HEK293T (cell line): ENCODE measurements at regions not wholly inside any gene's neighbourhood (a gene's known extent, or its start where the extent isn't known, plus 50 kb on each side); places are given as distances from the start of the nearest gene placed in this dataset.

Experiments
- CTCF ChIA-PET: fragments of 350-600 bp; formaldehyde crosslinking; extraction: SDS; loops from one replicate; lab custom pipeline; 2021; ENCODE audit warnings: antibody characterized with exemption, inconsistent platforms; lab: Yijun Ruan, JAX
- POLR2A ChIA-PET: fragments of 350-600 bp; formaldehyde crosslinking; extraction: SDS; loops from one replicate; lab custom pipeline; 2020; ENCODE audit warnings: antibody characterized with exemption, inconsistent platforms; lab: Yijun Ruan, JAX
- DNase-seq: peaks from one replicate; pipeline ENCODE4 v3.0.0; 2012; ENCODE audit warnings: mixed read lengths; ENCODE audit errors: extremely low spot score
- ARNT ChIP-seq: fragments of 450-650 bp; IDR thresholded peaks from 2 replicates; pipeline ENCODE4 v1.6.1; 2017; ENCODE audit warnings: mild to moderate bottlenecking
- BHLHE40 ChIP-seq: fragments of 450-650 bp; IDR thresholded peaks from 2 replicates; pipeline ENCODE4 v1.6.1; 2016; ENCODE audit warnings: mild to moderate bottlenecking, moderate library complexity, borderline replicate concordance
- CTBP1 ChIP-seq: fragments of 450-650 bp; IDR thresholded peaks from 2 replicates; pipeline ENCODE4 v1.6.1; 2016; ENCODE audit warnings: borderline replicate concordance
- ELF4 ChIP-seq: fragments of 450-650 bp; IDR thresholded peaks from 2 replicates; pipeline ENCODE4 v1.6.1; 2017; ENCODE audit warnings: antibody characterized with exemption
- FOXA1 ChIP-seq: fragments of 450-650 bp; IDR thresholded peaks from 2 replicates; pipeline ENCODE4 v1.6.1; 2016; ENCODE audit warnings: mild to moderate bottlenecking
- FOXK2 ChIP-seq: fragments of 450-650 bp; IDR thresholded peaks from 2 replicates; pipeline ENCODE4 v1.6.1; 2016; ENCODE audit warnings: mild to moderate bottlenecking
- FOXM1 ChIP-seq: fragments of 450-650 bp; IDR thresholded peaks from 2 replicates; pipeline ENCODE4 v1.6.1; 2017; ENCODE audit warnings: mild to moderate bottlenecking, borderline replicate concordance
- HDGF ChIP-seq: fragments of 450-650 bp; IDR thresholded peaks from 2 replicates; pipeline ENCODE4 v1.6.1; 2017; ENCODE audit warnings: antibody characterized with exemption, borderline replicate concordance
- L3MBTL2 ChIP-seq: fragments of 450-650 bp; conservative IDR thresholded peaks from 2 replicates; pipeline ENCODE4 v1.6.1; 2016; ENCODE audit warnings: mild to moderate bottlenecking
- LEF1 ChIP-seq: fragments of 450-650 bp; IDR thresholded peaks from 2 replicates; pipeline ENCODE4 v1.6.1; 2017; ENCODE audit warnings: mild to moderate bottlenecking, borderline replicate concordance
- NFRKB ChIP-seq: fragments of 450-650 bp; IDR thresholded peaks from 2 replicates; pipeline ENCODE4 v1.6.1; 2016; ENCODE audit warnings: mild to moderate bottlenecking, moderate library complexity
- SP1 ChIP-seq: fragments of 450-650 bp; IDR thresholded peaks from 2 replicates; pipeline ENCODE4 v1.6.1; 2017
- SUZ12 ChIP-seq: fragments of 450-650 bp; IDR thresholded peaks from 2 replicates; pipeline ENCODE4 v1.6.1; 2016; ENCODE audit warnings: mild to moderate bottlenecking
- TARDBP ChIP-seq: fragments of 450-650 bp; IDR thresholded peaks from 2 replicates; pipeline ENCODE4 v1.6.1; 2016
- ZNF384 ChIP-seq: fragments of 450-650 bp; IDR thresholded peaks from 2 replicates; pipeline ENCODE4 v1.6.1; 2016
- TF ChIP-seq, protein P1 (sequence below): fragments of 450-650 bp; IDR thresholded peaks from 2 replicates; pipeline ENCODE4 v1.6.1; 2016

GRCh38 chr21:41623945-41624344 is 116.0 kb upstream of the TMPRSS2 start:
- TF ChIP-seq FOXK2 (no peak), SUZ12 (no peak), ZNF384 (no peak), NFRKB (no peak), HDGF (no peak), ARNT (no peak), BHLHE40 (no peak), TARDBP (no peak), L3MBTL2 (no peak), SP1 (no peak), FOXA1 (no peak), FOXM1 (no peak), CTBP1 (no peak), ELF4 (no peak), LEF1 (no peak)
- TF ChIP-seq, protein P1, sequence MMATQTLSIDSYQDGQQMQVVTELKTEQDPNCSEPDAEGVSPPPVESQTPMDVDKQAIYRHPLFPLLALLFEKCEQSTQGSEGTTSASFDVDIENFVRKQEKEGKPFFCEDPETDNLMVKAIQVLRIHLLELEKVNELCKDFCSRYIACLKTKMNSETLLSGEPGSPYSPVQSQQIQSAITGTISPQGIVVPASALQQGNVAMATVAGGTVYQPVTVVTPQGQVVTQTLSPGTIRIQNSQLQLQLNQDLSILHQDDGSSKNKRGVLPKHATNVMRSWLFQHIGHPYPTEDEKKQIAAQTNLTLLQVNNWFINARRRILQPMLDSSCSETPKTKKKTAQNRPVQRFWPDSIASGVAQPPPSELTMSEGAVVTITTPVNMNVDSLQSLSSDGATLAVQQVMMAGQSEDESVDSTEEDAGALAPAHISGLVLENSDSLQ, result no peak
- ChIA-PET POLR2A (no interaction called here), CTCF (no interaction called here)
- DNase-seq, result no peak

- CTCF ChIA-PET, result interaction anchor here (1.4 kb wide), 1 partner anchor 11 kb away, joined by 4 read pairs; no protein-coding TSS in a partner anchor
- POLR2A ChIA-PET, result no interaction called here
- TF ChIP-seq LEF1 (no peak), SUZ12 (no peak), BHLHE40 (no peak), TARDBP (no peak), ARNT (no peak), L3MBTL2 (no peak), ZNF384 (no peak), ELF4 (no peak), HDGF (no peak), FOXA1 (no peak)
- DNase-seq, result no peak
Measured at GRCh38 chr21:41622831-41623548, 115.0 kb upstream of the TMPRSS2 start.

GRCh38 chr21:41622201-41622600 is 114.2 kb upstream of the TMPRSS2 start:
- CTCF ChIA-PET, result interaction anchor here (1.4 kb wide), 1 partner anchor 10 kb away, joined by 4 read pairs; no protein-coding TSS in a partner anchor
- POLR2A ChIA-PET, result no interaction called here

DNA sequence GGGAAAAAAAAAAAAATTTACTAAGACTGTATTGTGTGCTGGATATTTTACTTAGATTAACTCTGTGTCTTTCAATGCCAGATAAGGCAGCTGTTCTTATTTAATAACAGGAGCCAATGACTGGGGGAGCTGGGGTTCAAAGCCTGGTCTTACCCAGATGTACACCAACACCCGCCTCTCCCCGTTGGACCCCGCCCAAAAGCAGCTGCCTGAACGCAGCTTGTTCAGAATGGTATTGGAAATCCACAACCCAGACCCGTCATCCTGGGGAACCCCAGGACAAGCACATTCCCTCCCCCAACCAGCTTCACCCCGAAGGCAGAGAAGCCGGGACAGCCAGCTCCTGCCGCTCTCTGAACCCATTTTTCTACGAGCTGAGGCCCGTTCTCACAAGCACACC is 113.6 kb upstream of the TMPRSS2 start:
- ChIA-PET POLR2A (no interaction called here), CTCF (no interaction called here)
- TF ChIP-seq SP1 (no peak), L3MBTL2 (no peak), HDGF (no peak), ARNT (no peak), CTBP1 (no peak)
- no peak for DNase-seq

More at GRCh38 chr21:41622201-41622600, 114.2 kb upstream of the TMPRSS2 start:
- DNase-seq, result no peak
- no peak for TF ChIP-seq ZNF384
- no peak for TF ChIP-seq NFRKB
- TF ChIP-seq, protein P1, result no peak
- no peak for TF ChIP-seq SUZ12
- TF ChIP-seq FOXA1, result no peak
- TF ChIP-seq TARDBP, result no peak
- no peak for TF ChIP-seq ARNT
- no peak for TF ChIP-seq LEF1
- no peak for TF ChIP-seq ELF4
- no peak for TF ChIP-seq SP1
- no peak for TF ChIP-seq BHLHE40
- TF ChIP-seq HDGF, result no peak
- no peak for TF ChIP-seq FOXM1
- TF ChIP-seq FOXK2, result no peak
- TF ChIP-seq CTBP1, result no peak
- no peak for TF ChIP-seq L3MBTL2

DNA sequence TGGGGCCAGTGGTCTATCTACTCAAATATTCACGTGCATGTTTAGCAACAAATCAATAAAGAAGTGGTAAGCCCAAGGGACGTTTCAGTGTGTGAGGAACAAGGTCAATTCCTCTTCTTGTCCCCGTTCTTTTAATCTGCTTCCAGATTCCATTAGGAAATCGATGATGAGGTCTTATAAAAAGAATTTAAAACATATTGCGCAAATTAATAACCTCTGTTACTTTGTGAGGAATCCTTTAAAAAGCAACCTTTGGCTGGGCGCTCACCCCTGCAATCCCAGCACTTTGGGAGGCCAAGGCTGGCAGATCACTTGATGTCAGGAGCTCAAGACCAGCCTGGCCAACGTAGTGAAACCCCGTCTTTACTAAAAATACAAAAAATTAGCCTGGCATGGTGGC is 113.0 kb upstream of the TMPRSS2 start:
- CTCF ChIA-PET, result no interaction called here
- no peak for TF ChIP-seq BHLHE40
- no peak for TF ChIP-seq LEF1
- no peak for TF ChIP-seq TARDBP
- TF ChIP-seq CTBP1, result no peak
- TF ChIP-seq FOXA1, result no peak
- no peak for TF ChIP-seq HDGF
- TF ChIP-seq L3MBTL2, result no peak
- TF ChIP-seq, protein P1, result no peak
- TF ChIP-seq ARNT, result no peak
- no peak for TF ChIP-seq SUZ12
- TF ChIP-seq ELF4, result no peak
- TF ChIP-seq NFRKB, result no peak
- TF ChIP-seq FOXK2, result no peak
- no peak for TF ChIP-seq ZNF384
- TF ChIP-seq FOXM1, result no peak
- no peak for TF ChIP-seq SP1
- POLR2A ChIA-PET, result no interaction called here
- DNase-seq, result no peak

GRCh38 chr21:41620541-41620940 is 112.6 kb upstream of the TMPRSS2 start:
- no peak for TF ChIP-seq FOXA1
- no peak for TF ChIP-seq ARNT
- no peak for TF ChIP-seq ZNF384
- no peak for TF ChIP-seq NFRKB
- TF ChIP-seq ELF4, result no peak
- TF ChIP-seq SP1, result no peak
- TF ChIP-seq BHLHE40, result no peak
- TF ChIP-seq LEF1, result no peak
- no peak for TF ChIP-seq FOXK2
- ChIA-PET CTCF (no interaction called here), POLR2A (no interaction called here)
- no peak for DNase-seq
